Kasumi-1 (cell line): ENCODE measurements at regions not wholly inside any gene's neighbourhood (a gene's known extent, or its start where the extent isn't known, plus 50 kb on each side); places are given as distances from the start of the nearest gene placed in this dataset.
"Not testable (repeated sequence)": the region's sequence is repeated elsewhere in the genome, so short reads cannot be mapped to it uniquely, and the experiment has no call there.

Experiments
- DNase-seq, 2 experiments: peaks; one replicate each; lab custom pipeline; 2025; lab: John Stamatoyannopoulos, UW

DNA sequence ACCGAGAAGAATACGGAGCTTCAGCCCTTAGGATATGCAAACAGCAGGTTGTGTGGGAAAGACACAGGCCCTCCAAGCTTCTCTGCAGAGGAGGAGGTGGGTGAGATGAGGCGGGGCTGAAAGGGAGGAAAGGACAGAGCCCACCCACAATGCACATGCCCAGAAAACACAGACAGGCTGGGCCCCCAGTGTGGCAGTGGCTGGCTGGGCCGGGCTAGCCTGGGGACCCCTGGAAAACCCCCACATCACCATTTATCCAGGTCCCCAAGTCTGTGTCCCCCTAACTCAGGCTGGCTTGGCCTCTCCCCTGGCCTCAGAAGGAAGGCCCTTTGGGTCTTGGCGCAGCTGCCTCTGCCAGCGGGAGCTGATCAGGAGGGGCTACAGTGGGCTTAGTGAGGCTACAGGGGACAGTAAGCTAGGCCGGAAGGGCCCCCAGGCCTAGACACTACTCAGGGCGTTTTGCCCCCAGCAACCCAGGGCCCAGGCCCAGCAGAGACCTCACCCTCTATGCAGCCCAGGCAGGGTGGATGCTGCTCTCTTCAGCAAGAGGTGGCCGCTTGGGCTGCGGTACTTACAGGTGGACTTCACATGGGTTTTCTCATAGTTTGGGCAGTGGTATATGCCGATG is 119.5 kb downstream of the TUBA3C start:
- DNase-seq: no peak

- no peak for DNase-seq
These were observed 120.3 kb downstream of the TUBA3C start for GRCh38 chr13:19061278-19061677.

GRCh38 chr13:19060311-19061002 is 121.2 kb downstream of the TUBA3C start:
- DNase-seq: no peak

- DNase-seq: no peak
These were observed 122.4 kb downstream of the TUBA3C start for GRCh38 chr13:19059016-19059780.

DNA sequence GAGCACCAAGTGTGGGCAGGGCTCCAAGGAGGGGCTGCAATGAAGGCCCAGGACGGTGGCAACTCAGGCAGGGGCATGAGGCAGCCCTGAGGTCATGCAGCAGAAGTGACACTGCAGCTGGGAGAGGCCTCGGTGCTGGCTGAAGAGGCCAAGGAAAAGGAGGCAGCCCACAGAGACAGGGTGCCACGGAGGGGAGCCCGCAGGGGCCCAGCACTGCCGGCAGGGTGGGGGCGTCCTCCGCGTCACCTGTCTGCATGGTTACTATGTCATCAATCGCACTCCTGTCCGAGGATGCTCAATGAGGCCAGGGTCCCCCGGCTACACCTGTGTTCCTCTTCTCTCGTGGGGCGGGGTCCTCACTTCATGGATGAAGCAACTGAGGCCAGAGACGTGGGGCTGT is 123.1 kb downstream of the TUBA3C start:
- DNase-seq: no peak

GRCh38 chr13:19057588-19058340 is 123.9 kb downstream of the TUBA3C start:
- no peak for DNase-seq

- no peak for DNase-seq
These were observed 124.6 kb downstream of the TUBA3C start for GRCh38 chr13:19056984-19057490.

GRCh38 chr13:19056355-19056880 is 125.2 kb downstream of the TUBA3C start:
- no peak for DNase-seq

- no peak for DNase-seq
These were observed 126.0 kb downstream of the TUBA3C start for GRCh38 chr13:19055611-19056010.

DNA sequence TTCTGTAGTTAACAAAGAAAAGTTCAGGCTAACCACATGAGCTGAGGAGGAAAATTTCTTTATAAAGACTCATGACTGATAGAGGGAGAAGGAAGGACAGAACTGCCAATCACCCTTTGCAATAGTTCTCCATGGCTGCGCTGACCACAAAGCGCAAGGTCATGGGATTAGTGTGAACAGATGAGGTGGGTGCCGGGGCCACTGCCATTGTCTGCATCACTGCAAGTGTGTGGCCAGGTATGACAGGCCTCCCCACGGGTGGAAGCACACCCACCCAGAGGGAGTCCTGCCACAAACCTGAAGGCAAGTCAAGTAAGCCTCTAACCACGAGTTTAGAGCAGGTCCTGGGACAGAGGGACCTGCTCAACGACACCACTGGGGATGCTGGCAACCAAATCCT is 128.1 kb downstream of the TUBA3C start:
- DNase-seq: no peak

DNA sequence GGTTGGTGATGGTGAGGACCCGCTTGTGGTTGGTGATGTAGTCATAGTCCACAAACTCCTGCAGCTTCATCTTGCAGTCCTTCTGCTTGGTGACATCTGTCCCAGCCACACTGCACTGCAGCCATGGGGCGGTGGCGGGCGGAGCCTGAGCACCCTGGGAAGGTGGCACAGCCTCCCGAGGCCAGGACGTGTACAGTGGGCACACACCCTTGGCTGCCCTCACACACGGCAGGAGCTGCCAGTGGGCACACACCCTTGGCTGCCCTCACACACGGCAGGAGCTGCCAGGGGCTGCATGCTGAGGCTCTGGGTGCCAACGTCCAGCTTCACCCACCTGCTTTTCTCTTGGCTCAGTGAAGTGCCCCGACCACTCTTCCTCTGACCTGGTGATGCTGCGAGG is 128.7 kb downstream of the TUBA3C start:
- no peak for DNase-seq

- DNase-seq: no peak
These were observed 129.4 kb downstream of the TUBA3C start for GRCh38 chr13:19052180-19052579.

DNA sequence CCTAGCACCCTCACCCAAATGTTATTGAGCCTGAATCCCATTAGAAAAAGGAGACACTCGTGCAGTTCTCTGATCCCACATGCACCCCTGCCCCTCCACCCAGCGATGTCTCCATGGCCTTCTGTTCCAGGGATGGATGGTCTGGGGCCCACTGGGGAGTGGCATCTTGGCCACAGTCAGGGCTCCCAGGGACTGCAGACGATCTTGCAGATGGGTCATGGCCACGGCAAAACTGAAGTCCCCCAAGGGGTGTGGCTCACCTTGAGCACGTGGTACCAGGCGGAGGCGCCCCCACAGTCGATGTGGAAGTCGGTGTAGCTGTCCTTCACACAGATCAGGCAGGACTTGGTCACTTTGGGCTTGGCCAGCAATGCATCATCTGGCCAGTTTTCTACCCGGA is 130.7 kb downstream of the TUBA3C start:
- no peak for DNase-seq

DNA sequence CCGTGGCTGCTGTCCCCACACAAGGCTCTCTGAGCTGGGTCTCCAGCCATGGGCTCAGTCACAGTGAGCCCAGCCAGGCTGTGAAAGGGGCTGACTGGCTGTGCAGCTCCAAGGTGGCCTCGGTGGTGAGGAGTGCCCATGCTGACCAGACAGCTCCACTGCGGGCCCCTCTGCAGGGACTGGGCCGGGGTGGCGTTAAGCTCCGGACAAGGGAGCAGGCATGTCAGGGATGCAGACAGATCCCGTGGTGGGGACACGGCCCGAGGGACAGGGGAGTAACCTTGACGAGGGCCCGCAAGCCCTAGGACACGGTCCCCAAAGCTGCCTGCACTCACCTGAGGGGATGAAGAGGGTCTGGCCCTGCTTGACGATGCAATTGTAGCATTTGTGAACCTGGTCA is 132.0 kb downstream of the TUBA3C start:
- DNase-seq: not testable (repeated sequence)

- DNase-seq: no peak
These were observed 133.2 kb downstream of the TUBA3C start for GRCh38 chr13:19048381-19048780.

DNA sequence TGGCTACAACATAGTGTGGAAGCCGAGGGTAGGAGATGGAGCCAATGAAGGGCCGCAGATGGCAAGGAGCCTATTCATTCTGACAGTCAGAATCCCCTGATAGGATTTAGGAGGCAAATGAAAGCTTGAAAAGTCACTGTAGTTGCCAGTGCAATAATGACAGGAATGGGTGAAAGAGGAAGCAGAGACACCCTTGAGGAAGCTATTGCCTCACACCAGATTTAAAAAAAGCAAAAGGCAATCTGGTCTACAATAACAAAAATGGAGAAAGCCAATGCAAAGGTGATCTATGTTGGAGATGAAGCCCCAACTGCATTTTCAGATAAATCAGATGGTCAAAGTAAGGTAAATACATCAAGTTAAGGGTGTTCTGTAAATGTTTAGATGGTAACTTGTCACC is 158.5 kb downstream of the TUBA3C start:
- DNase-seq: peak; percentile 27 to 37

DNA sequence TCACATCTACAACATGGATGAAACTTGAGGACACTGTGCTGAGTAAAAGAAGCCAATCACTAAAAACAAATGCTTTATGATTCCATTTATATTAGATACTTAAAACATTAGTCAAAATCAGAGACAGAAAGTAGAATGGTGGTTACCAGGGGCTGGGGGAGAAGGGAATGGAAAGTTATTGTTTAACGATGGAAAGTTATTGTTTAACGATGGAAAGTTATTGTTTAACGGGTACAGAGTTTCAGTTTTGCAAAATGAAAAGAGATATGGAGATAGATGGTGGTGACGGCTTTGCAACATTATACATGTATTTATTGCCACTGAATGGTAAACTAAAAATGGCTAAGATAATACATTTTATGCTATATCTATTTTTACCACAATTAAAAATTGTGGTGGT is 160.6 kb downstream of the TUBA3C start:
- no peak for DNase-seq

- no peak for DNase-seq
These were observed 183.2 kb downstream of the TUBA3C start for GRCh38 chr13:18998389-18998788.

DNA sequence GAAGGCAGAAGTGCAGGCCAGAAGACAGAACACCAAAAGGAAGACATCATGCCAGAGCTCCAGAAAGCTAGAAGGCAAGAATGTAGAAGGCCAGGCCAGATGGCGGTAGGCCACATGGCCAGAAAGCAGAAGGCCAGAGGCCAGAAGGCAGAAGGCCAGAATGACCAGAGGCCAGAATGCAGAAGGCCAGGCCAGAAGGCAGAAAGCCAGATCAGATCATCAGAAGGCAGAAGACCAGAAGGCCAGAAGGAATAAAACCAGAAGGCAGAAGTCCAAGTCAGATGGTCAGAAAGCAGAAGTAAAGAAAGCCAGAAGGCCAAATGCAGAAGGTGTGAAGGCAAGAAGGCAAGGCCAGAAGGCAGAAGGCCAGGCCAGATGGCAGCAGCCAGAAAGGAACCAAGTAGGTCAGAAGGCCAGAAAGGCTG is 185.0 kb downstream of the TUBA3C start:
- no peak for DNase-seq

- no peak for DNase-seq
These were observed 185.4 kb downstream of the TUBA3C start for GRCh38 chr13:18996221-18996620.

- no peak for DNase-seq
These were observed 186.3 kb downstream of the TUBA3C start for GRCh38 chr13:18995259-18995873.
